ENCODE measurements at regions not wholly inside any gene's neighbourhood (a gene's known extent, or its start where the extent isn't known, plus 50 kb on each side); places are given as distances from the start of the nearest gene placed in this dataset.

GRCh38 chr2:12046641-12047040, 300.2 kb downstream of the LPIN1 start:
- H3K27me3 ChIP-seq (ENCODE audit: insufficient read depth, insufficient read length) = no peaks in the 10 kb centered on the region
- TF ChIP-seq SUZ12 (IDR thresholded peaks at IDR 0.05; ENCODE audit: extremely low read depth, insufficient read depth, insufficient read length) (no peak), YY1 (IDR thresholded peaks at IDR 0.05; ENCODE audit: insufficient read depth, insufficient read length) (no peak), ZNF274 (IDR thresholded peaks at IDR 0.05; ENCODE audit: low read depth, low read length) (no peak)
- H3K4me1 ChIP-seq (ENCODE audit: insufficient read depth, insufficient read length) = no peaks in the 10 kb centered on the region
- no peak for DNase-seq (ENCODE audit: low read depth, low spot score)
- no peaks in the 10 kb centered on the region for H3K36me3 ChIP-seq (ENCODE audit: insufficient read depth, insufficient read length, low read length)
- no peak overlapping the region for H3K9ac ChIP-seq (ENCODE audit: insufficient read length, low read depth)
- H3K4me3 ChIP-seq (ENCODE audit: insufficient read length, low read depth) = no peak overlapping the region
- no peaks in the 10 kb centered on the region for H3K9me3 ChIP-seq (ENCODE audit: insufficient read depth, low read length)

- DNase-seq (ENCODE audit: low read depth, low spot score) = no peak
- Histone ChIP-seq H3K9me3 (ENCODE audit: insufficient read depth, low read length) (no peaks in the 10 kb centered on the region), H3K36me3 (ENCODE audit: insufficient read depth, insufficient read length, low read length) (no peaks in the 10 kb centered on the region), H3K27me3 (ENCODE audit: insufficient read depth, insufficient read length) (no peaks in the 10 kb centered on the region), H3K4me3 (ENCODE audit: insufficient read length, low read depth) (no peak overlapping the region), H3K9ac (ENCODE audit: insufficient read length, low read depth) (no peak overlapping the region), H3K4me1 (ENCODE audit: insufficient read depth, insufficient read length) (no peaks in the 10 kb centered on the region)
- TF ChIP-seq ZNF274 (IDR thresholded peaks at IDR 0.05; ENCODE audit: low read depth, low read length) (no peak), YY1 (IDR thresholded peaks at IDR 0.05; ENCODE audit: insufficient read depth, insufficient read length) (no peak), SUZ12 (IDR thresholded peaks at IDR 0.05; ENCODE audit: extremely low read depth, insufficient read depth, insufficient read length) (no peak)
Observed at GRCh38 chr2:12047761-12048160, 301.3 kb downstream of the LPIN1 start.

- Histone ChIP-seq H3K9ac (ENCODE audit: insufficient read length, low read depth) (no peak overlapping the region), H3K4me1 (ENCODE audit: insufficient read depth, insufficient read length) (no peaks in the 10 kb centered on the region), H3K4me3 (ENCODE audit: insufficient read length, low read depth) (no peak overlapping the region), H3K9me3 (ENCODE audit: insufficient read depth, low read length) (no peaks in the 10 kb centered on the region), H3K36me3 (ENCODE audit: insufficient read depth, insufficient read length, low read length) (no peaks in the 10 kb centered on the region), H3K27me3 (ENCODE audit: insufficient read depth, insufficient read length) (no peaks in the 10 kb centered on the region)
- no peak for TF ChIP-seq YY1 (IDR thresholded peaks at IDR 0.05; ENCODE audit: insufficient read depth, insufficient read length)
- no peak for TF ChIP-seq ZNF274 (IDR thresholded peaks at IDR 0.05; ENCODE audit: low read depth, low read length)
- TF ChIP-seq SUZ12 (IDR thresholded peaks at IDR 0.05; ENCODE audit: extremely low read depth, insufficient read depth, insufficient read length) = no peak
- no peak for DNase-seq (ENCODE audit: low read depth, low spot score)
Observed at GRCh38 chr2:12048550-12048949, 302.1 kb downstream of the LPIN1 start.

- Histone ChIP-seq H3K27me3 (ENCODE audit: insufficient read depth, insufficient read length) (no peaks in the 10 kb centered on the region), H3K4me3 (ENCODE audit: insufficient read length, low read depth) (no peak overlapping the region), H3K4me1 (ENCODE audit: insufficient read depth, insufficient read length) (no peaks in the 10 kb centered on the region), H3K9ac (ENCODE audit: insufficient read length, low read depth) (no peak overlapping the region), H3K36me3 (ENCODE audit: insufficient read depth, insufficient read length, low read length) (no peaks in the 10 kb centered on the region), H3K9me3 (ENCODE audit: insufficient read depth, low read length) (0 out of 2 replicates have a peak, but pooled peaks cover 7% of the 10 kb centered on the region)
- DNase-seq (ENCODE audit: low read depth, low spot score) = no peak
- no peak for TF ChIP-seq SUZ12 (IDR thresholded peaks at IDR 0.05; ENCODE audit: extremely low read depth, insufficient read depth, insufficient read length)
- no peak for TF ChIP-seq ZNF274 (IDR thresholded peaks at IDR 0.05; ENCODE audit: low read depth, low read length)
- no peak for TF ChIP-seq YY1 (IDR thresholded peaks at IDR 0.05; ENCODE audit: insufficient read depth, insufficient read length)
Observed at GRCh38 chr2:12050396-12050795, 304.0 kb downstream of the LPIN1 start.

GRCh38 chr2:12051831-12052230, 305.4 kb downstream of the LPIN1 start:
- TF ChIP-seq SUZ12 (IDR thresholded peaks at IDR 0.05; ENCODE audit: extremely low read depth, insufficient read depth, insufficient read length) (no peak), ZNF274 (IDR thresholded peaks at IDR 0.05; ENCODE audit: low read depth, low read length) (no peak), YY1 (IDR thresholded peaks at IDR 0.05; ENCODE audit: insufficient read depth, insufficient read length) (no peak)
- no peaks in the 10 kb centered on the region for H3K4me1 ChIP-seq (ENCODE audit: insufficient read depth, insufficient read length)
- no peak for DNase-seq (ENCODE audit: low read depth, low spot score)
- H3K9me3 ChIP-seq (ENCODE audit: insufficient read depth, low read length) = 0 out of 2 replicates have a peak, but pooled peaks cover 7% of the 10 kb centered on the region
- no peaks in the 10 kb centered on the region for H3K27me3 ChIP-seq (ENCODE audit: insufficient read depth, insufficient read length)
- H3K36me3 ChIP-seq (ENCODE audit: insufficient read depth, insufficient read length, low read length) = no peaks in the 10 kb centered on the region
- no peak overlapping the region for H3K4me3 ChIP-seq (ENCODE audit: insufficient read length, low read depth)
- H3K9ac ChIP-seq (ENCODE audit: insufficient read length, low read depth) = no peak overlapping the region

- H3K9me3 ChIP-seq (ENCODE audit: insufficient read depth, low read length) = 0 out of 2 replicates have a peak, but pooled peaks cover 7% of the 10 kb centered on the region
- no peaks in the 10 kb centered on the region for H3K4me1 ChIP-seq (ENCODE audit: insufficient read depth, insufficient read length)
- H3K27me3 ChIP-seq (ENCODE audit: insufficient read depth, insufficient read length) = no peaks in the 10 kb centered on the region
- H3K36me3 ChIP-seq (ENCODE audit: insufficient read depth, insufficient read length, low read length) = no peaks in the 10 kb centered on the region
- DNase-seq (ENCODE audit: low read depth, low spot score) = no peak
- H3K4me3 ChIP-seq (ENCODE audit: insufficient read length, low read depth) = no peak overlapping the region
- TF ChIP-seq SUZ12 (IDR thresholded peaks at IDR 0.05; ENCODE audit: extremely low read depth, insufficient read depth, insufficient read length) (no peak), ZNF274 (IDR thresholded peaks at IDR 0.05; ENCODE audit: low read depth, low read length) (no peak), YY1 (IDR thresholded peaks at IDR 0.05; ENCODE audit: insufficient read depth, insufficient read length) (no peak)
- no peak overlapping the region for H3K9ac ChIP-seq (ENCODE audit: insufficient read length, low read depth)
Observed at GRCh38 chr2:12052796-12053195, 306.4 kb downstream of the LPIN1 start.

GRCh38 chr2:12054956-12055618, 308.7 kb downstream of the LPIN1 start:
- no peaks in the 10 kb centered on the region for H3K36me3 ChIP-seq (ENCODE audit: insufficient read depth, insufficient read length, low read length)
- 0 out of 2 replicates have a peak, but pooled peaks cover 7% of the 10 kb centered on the region for H3K9me3 ChIP-seq (ENCODE audit: insufficient read depth, low read length)
- H3K4me3 ChIP-seq (ENCODE audit: insufficient read length, low read depth) = no peak overlapping the region
- no peak for DNase-seq (ENCODE audit: low read depth, low spot score)
- TF ChIP-seq YY1 (IDR thresholded peaks at IDR 0.05; ENCODE audit: insufficient read depth, insufficient read length) = no peak
- TF ChIP-seq ZNF274 (IDR thresholded peaks at IDR 0.05; ENCODE audit: low read depth, low read length) = no peak
- no peak for TF ChIP-seq SUZ12 (IDR thresholded peaks at IDR 0.05; ENCODE audit: extremely low read depth, insufficient read depth, insufficient read length)
- no peaks in the 10 kb centered on the region for H3K4me1 ChIP-seq (ENCODE audit: insufficient read depth, insufficient read length)
- no peaks in the 10 kb centered on the region for H3K27me3 ChIP-seq (ENCODE audit: insufficient read depth, insufficient read length)
- H3K9ac ChIP-seq (ENCODE audit: insufficient read length, low read depth) = no peak overlapping the region
